Osteoblast (primary cell): ENCODE measurements at regions not wholly inside any gene's neighbourhood (a gene's known extent, or its start where the extent isn't known, plus 50 kb on each side); places are given as distances from the start of the nearest gene placed in this dataset.

Experiments
- DNase-seq: peaks from one replicate; pipeline ENCODE4 v3.0.0; 2011; ENCODE audit warnings: low spot score, mixed read lengths; ENCODE audit not compliant: insufficient read length; ENCODE audit errors: missing footprints
- H2AFZ ChIP-seq: 2 replicates; pipeline ENCODE4 v1.6.0; 2011; ENCODE audit warnings: mild to moderate bottlenecking, low read length
- H3K27ac ChIP-seq: 2 replicates; pipeline ENCODE4 v1.5.1; 2011; ENCODE audit warnings: mild to moderate bottlenecking, low read depth, low read length, moderate library complexity
- H3K27me3 ChIP-seq: 2 replicates; pipeline ENCODE4 v1.6.0; 2012; ENCODE audit warnings: mild to moderate bottlenecking, control low read depth, inconsistent platforms, low read length, moderate library complexity; ENCODE audit not compliant: insufficient read depth
- H3K36me3 ChIP-seq: 2 replicates; pipeline ENCODE4 v1.5.1; 2011; ENCODE audit warnings: mild to moderate bottlenecking, low read length, control low read depth, moderate library complexity; ENCODE audit not compliant: insufficient read depth
- H3K4me1 ChIP-seq: 2 replicates; pipeline ENCODE4 v1.5.1; 2011; ENCODE audit warnings: mild to moderate bottlenecking, low read length, control low read depth, moderate library complexity; ENCODE audit not compliant: insufficient read depth
- H3K4me2 ChIP-seq: 2 replicates; pipeline ENCODE4 v1.6.0; 2011; ENCODE audit warnings: mild to moderate bottlenecking, low read length; ENCODE audit not compliant: insufficient read depth
- H3K4me3 ChIP-seq: fragments of 200-600 bp; sonication (generic); 3 replicates; pipeline ENCODE4 v1.5.1; 2012; ENCODE audit warnings: mild to moderate bottlenecking, low read length, inconsistent platforms; ENCODE audit not compliant: insufficient read depth
- H3K79me2 ChIP-seq: 2 replicates; pipeline ENCODE4 v1.6.0; 2012; ENCODE audit warnings: mild to moderate bottlenecking, low read length, control low read depth, inconsistent platforms; ENCODE audit not compliant: insufficient read depth
- H3K9me3 ChIP-seq: 2 replicates; pipeline ENCODE4 v1.5.1; 2011; ENCODE audit warnings: low read depth, low read length, control low read depth
- H4K20me1 ChIP-seq: 2 replicates; pipeline ENCODE4 v1.6.0; 2012; ENCODE audit warnings: mild to moderate bottlenecking, low read length, control low read depth; ENCODE audit not compliant: insufficient read depth
- TF ChIP-seq, protein P1 (sequence below): IDR thresholded peaks from 2 replicates; pipeline ENCODE4 v1.5.1; 2011; ENCODE audit warnings: mild to moderate bottlenecking, low read depth, low read length, moderate library complexity; ENCODE audit errors: extremely low read depth

DNA sequence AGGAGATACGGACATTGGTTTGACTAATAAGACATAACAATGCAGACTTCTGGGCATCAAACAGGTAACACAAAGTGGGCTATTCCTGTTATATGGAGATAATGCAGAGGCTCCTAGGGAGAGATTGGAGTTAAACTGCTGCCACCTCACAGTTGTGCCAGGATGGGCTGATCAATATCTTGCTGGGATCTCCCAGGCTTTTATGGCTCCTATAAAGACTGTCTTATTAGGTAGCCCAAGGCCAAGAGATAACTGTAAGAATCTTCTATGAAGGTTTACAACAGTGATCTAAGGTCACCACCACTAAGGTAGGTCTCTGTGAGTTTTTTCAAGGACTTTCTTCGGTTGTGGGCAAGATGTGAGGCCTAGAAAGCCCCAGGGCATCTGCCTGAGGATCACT is 345.8 kb downstream of the KLF5 start:
- no peaks in the 10 kb centered on the region for H3K27me3 ChIP-seq
- H2AFZ ChIP-seq: no peak overlapping the region
- H4K20me1 ChIP-seq: no peaks in the 10 kb centered on the region
- H3K27ac ChIP-seq: no peak overlapping the region
- H3K9me3 ChIP-seq: no peaks in the 10 kb centered on the region
- no peak overlapping the region for H3K4me3 ChIP-seq
- no peaks in the 10 kb centered on the region for H3K4me1 ChIP-seq
- TF ChIP-seq, protein P1, sequence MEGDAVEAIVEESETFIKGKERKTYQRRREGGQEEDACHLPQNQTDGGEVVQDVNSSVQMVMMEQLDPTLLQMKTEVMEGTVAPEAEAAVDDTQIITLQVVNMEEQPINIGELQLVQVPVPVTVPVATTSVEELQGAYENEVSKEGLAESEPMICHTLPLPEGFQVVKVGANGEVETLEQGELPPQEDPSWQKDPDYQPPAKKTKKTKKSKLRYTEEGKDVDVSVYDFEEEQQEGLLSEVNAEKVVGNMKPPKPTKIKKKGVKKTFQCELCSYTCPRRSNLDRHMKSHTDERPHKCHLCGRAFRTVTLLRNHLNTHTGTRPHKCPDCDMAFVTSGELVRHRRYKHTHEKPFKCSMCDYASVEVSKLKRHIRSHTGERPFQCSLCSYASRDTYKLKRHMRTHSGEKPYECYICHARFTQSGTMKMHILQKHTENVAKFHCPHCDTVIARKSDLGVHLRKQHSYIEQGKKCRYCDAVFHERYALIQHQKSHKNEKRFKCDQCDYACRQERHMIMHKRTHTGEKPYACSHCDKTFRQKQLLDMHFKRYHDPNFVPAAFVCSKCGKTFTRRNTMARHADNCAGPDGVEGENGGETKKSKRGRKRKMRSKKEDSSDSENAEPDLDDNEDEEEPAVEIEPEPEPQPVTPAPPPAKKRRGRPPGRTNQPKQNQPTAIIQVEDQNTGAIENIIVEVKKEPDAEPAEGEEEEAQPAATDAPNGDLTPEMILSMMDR: no peak
- no peaks in the 10 kb centered on the region for H3K36me3 ChIP-seq
- no peak for DNase-seq
- H3K4me2 ChIP-seq: no peak overlapping the region
- no peaks in the 10 kb centered on the region for H3K79me2 ChIP-seq

GRCh38 chr13:73403355-73404120 is 344.7 kb downstream of the KLF5 start:
- no peaks in the 10 kb centered on the region for H3K27me3 ChIP-seq
- H3K27ac ChIP-seq: no peak overlapping the region
- DNase-seq: peak; percentile 25
- no peaks in the 10 kb centered on the region for H3K9me3 ChIP-seq
- no peaks in the 10 kb centered on the region for H3K36me3 ChIP-seq
- H2AFZ ChIP-seq: no peak overlapping the region
- no peak overlapping the region for H3K4me3 ChIP-seq
- H4K20me1 ChIP-seq: no peaks in the 10 kb centered on the region
- H3K4me1 ChIP-seq: no peaks in the 10 kb centered on the region
- no peaks in the 10 kb centered on the region for H3K79me2 ChIP-seq
- H3K4me2 ChIP-seq: no peak overlapping the region
- TF ChIP-seq, protein P1: no peak

- no peaks in the 10 kb centered on the region for H3K27me3 ChIP-seq
- H2AFZ ChIP-seq: no peak overlapping the region
- H3K4me3 ChIP-seq: no peak overlapping the region
- TF ChIP-seq, protein P1: no peak
- no peak overlapping the region for H3K4me2 ChIP-seq
- no peaks in the 10 kb centered on the region for H4K20me1 ChIP-seq
- no peak for DNase-seq
- no peaks in the 10 kb centered on the region for H3K36me3 ChIP-seq
- no peaks in the 10 kb centered on the region for H3K79me2 ChIP-seq
- no peaks in the 10 kb centered on the region for H3K4me1 ChIP-seq
- H3K27ac ChIP-seq: no peak overlapping the region
- H3K9me3 ChIP-seq: no peaks in the 10 kb centered on the region
Measured at GRCh38 chr13:73401769-73402168, 343.0 kb downstream of the KLF5 start.

DNA sequence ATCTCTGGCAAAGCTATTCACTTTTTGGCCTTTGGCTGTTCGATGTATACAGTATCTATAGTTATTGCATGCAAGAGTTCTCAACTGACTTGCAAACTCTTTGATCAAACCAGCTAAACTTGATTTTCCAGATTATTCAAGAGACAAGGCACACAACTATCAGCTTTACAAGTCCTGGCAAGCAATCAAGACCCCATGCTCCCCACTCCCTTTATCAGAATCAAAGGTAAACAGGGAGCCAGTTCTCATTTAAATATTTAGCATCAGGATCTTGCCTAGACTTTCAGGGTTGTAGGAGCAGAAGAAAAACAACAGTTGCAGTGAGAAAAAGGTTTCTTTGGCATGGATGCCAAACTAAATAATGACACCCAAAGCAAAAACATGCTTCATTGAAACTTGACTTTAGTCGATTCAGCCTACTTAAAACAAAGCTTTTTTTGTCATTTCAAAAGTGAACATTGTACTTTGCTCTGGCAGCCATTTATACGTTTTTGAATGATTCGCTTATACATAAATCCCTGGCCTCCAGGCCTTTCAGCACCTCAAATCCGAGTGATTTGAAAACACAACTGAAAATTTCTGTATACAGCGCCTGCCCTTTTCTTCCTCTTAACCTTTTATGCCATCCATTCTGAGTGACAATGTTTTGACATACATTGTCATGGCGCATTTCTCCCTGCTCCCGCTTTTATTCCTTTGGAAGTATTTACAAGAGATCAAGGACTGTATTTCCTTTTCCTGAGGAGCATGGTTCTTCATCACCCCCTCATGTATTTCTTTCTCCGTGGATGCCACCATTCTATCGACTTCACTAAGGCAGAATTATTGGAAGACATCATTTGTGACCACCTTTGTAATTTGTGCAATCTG is 340.8 kb downstream of the KLF5 start:
- Histone ChIP-seq H2AFZ (no peak overlapping the region), H3K4me2 (no peak overlapping the region), H3K4me1 (no peaks in the 10 kb centered on the region), H4K20me1 (no peaks in the 10 kb centered on the region), H3K79me2 (no peaks in the 10 kb centered on the region), H3K4me3 (no peak overlapping the region), H3K9me3 (no peaks in the 10 kb centered on the region), H3K27ac (no peak overlapping the region), H3K36me3 (no peaks in the 10 kb centered on the region), H3K27me3 (no peaks in the 10 kb centered on the region)
- TF ChIP-seq, protein P1: no peak
- DNase-seq: no peak
